ENCODE measurements at regions not wholly inside any gene's neighbourhood (a gene's known extent, or its start where the extent isn't known, plus 50 kb on each side); places are given as distances from the start of the nearest gene placed in this dataset.

DNA sequence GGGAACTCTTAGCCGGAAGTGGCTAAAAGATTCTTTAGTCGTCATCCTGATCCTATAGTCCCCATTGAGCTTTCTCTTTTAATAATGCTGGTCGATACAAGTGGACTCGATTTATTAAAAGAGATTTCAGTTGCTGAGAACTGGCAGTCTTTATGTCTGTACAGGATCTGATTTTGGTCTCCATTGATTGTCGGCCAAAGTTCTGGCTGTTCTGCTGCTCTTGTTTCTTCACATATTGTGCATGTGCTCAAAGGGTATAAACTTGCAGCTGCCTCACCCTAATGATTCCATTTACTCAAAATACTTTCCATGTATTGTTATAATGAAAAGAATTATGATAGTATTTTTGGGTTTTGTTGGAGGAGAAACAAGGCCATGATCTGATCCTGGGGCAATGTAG lies 100.7 kb upstream of the CTTNBP2 start:
- DNase-seq (ENCODE audit: low spot score): no peak

DNA sequence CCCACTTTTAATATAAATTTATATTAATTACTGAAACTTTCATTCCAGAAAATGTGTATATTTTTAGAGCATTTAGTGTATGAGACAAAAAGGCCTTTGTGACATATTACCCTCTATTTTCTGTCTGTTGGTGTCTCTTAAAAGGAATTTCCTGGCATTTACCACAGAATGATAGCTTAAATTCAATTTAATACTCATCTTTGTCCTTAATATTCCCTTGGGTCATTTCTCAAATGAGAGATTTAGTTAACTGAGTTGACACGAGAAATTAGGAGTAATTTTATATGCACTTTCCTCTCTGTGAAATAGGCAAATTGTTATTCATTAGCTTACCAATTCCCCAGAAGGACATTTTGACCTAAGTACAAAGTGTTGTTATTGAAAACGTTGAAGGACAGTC lies 101.7 kb upstream of the CTTNBP2 start:
- DNase-seq (ENCODE audit: low spot score): no peak

DNA sequence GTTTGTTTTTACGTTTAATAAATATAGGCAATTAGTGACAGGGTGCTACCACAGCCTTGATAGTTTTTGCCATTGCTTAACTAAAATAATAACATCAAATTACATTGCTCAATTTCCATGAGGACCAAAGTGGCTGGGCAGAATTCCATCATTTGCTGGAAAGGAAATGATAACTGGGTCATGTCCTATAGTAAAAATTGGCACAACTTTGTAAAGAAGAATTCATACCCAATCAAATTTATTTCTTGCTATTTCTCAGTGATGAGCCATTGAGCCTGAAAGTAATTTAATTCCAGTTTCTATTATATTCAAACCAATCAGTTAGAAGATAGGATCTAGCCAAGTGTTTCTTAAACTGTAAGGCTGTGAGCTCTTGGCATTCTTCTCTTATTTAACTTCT lies 102.2 kb upstream of the CTTNBP2 start:
- DNase-seq (ENCODE audit: low spot score): no peak

DNA sequence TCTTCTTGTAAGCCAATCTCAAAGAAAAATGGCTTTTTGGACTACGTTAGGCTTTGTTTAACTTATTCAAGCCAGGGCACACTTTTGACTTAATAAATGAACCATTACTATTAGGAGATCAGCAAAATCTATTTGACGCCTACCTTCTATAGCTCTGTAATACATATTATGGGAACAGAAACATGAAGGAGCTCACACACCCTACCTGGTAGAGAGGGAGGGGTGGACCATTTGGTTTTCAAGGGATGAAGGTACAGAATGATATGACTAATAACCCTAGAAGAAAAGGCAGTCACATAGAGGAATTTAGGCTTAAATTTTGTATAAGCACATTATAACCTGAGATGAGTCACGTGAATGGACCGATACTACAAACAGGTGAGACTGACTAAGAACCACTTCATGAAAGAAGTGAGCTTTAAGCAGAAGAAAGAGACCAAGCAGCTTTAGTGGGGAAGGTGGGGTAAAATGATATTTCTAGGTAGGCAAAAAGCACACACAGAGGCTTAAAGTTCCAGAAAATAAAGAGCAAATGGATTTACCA lies 106.8 kb upstream of the CTTNBP2 start:
- no peak for DNase-seq (ENCODE audit: low spot score)

DNA sequence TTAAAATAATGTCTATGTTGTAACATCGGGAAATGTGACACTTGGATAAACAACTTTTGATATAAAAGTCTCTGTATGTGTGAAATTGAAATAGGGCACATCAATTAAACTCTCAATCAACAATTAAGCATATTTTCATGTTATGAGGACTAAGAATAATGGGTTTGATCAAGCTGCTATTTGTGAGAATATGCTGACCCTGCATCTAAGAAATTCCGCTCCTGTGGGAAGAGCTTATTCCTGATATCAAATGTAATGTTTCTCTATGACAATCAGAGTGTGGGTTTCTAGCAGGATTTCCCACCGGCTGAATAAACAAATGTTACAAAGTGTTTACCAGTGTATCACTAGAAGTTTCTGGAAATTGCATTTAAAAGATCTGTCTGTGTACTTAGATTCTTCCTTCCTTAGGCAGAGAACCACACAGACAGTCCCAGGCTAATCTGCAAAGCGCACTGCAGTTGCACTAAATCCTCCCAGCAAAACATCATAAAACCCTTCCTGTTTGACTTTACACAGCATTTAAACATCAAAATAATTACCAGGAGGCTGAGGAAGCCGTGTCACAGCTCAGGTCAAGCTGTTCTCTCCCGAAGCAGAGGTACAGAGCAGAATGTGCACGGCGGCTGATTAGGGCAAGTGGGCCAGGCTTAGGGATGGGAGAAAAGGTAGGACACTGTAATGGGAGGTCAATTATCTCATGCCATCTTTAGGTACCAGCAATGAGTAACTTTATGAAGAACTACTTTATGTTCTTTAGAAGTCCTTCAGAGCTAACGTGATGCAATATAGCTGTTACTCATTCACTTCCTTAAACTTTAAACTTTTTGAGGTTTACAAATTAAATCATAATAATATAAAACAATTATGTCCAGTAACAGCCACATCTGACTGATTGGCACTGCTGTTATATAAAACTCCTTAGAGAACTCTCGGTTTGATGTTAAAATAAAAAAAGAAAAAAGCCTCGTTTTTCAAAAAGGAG lies 109.1 kb upstream of the CTTNBP2 start:
- DNase-seq (ENCODE audit: low spot score): no peak

DNA sequence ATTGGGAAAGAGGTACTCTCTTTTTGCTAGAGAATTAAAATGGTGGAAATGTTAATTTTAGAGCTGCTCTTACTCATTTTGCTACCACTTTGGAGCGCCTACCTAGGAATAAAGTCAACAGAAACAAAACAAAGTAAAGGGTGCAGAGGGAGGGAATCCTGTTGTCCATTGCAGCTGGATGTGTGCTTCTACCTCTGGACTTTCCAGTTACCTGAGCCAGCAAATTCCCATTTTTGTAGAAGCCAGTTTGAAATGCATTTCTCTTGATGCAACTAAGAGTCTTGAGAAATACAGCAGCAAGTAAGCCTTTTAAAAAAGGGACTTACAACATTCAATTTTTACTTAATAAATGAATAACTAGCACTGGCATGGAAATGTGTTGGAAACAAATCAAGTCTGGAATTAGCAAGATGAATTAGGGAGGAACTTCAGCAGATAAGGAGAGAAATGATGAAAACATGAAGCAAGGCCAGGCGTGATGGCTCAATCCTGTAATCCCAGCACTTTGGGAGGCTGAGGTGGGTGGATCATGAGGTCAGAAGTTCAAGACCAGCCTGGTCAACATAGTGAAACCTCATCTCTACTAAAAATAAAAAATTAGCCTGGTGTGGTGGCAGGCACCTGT lies 113.5 kb upstream of the CTTNBP2 start:
- DNase-seq (ENCODE audit: low spot score): no peak

DNA sequence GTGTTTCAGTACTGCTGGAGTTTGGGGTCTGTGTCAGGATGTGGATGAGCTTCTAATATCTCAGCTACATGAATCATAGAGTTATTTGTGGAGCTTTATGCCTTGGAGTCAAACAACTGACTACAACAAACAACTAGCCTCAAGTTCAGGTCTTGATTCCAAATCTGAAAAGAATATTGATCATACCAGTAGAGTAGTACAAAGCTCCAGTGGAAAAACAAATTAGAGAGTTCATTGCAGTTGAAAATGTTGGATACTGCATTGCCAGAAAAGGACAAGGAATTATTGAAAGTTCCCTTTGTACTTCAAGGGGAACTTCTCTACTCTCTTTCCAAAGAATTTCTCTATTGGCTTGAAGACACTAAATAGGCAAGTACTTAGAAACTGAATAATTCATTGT lies 117.6 kb upstream of the CTTNBP2 start:
- no peak for DNase-seq (ENCODE audit: low spot score)

DNA sequence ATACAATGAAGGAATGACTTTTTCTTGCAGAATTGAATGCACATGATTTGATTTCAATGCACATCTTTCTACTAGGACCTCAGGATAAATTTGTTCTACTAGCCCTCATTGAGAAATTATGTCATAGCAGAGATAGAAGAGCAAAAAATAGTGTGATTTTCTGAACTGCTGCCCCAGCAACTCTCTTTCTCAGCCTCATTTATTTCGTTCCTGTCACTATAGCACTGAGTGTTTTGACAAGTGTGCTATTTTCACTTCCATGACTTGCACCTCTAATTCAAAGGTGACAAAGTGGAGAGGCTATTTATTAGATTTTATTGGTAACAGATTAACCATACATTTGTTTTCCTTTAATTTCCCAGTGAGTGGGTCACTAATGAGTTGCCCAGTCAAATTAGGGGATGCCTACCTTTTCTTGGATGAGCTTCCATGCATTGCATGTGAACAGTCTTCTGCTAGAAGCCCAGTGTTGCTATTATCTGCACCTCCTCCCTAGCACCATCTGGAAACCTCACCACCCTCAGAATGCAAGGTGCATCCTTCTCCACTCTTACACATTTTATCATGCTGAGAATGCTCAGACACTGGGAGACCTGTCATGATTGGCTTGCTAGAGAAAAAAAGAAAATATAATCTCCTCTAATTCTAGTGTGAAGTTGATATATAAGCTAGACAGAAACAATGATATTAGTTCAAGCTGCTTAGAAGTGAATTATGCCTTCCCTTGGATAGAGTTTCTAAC lies 119.6 kb upstream of the CTTNBP2 start:
- no peak for DNase-seq (ENCODE audit: low spot score)

DNA sequence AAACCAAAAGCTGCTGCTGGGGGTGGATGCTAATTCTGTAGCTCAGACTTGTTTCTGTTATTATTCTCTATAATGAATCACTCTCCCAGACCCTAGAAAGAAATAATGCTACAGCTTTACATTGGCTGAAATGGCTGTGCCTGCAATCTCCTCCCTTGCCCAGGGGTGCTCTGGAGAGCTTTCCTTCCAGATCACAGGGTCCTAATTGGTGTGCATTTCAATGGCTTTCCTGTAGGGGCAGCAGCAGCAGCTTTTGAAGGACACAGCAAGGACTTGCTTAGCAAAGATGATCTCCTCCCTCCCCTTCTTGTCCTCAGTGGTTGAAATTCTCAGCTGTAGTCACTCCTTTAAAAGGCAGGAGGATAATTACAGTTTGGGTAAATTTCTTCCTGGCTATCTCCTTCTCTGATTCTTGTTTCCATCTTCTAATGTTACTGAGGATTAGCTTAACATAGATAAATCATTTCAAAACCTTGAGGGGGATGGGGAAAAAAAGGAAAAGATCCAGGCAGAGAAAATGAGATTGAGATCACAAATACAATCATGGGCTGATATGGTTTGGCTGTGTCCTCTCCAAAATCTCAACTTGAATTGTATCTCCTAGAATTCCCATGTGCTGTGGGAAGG lies 120.2 kb upstream of the CTTNBP2 start:
- peak; percentile 84 for DNase-seq (ENCODE audit: low spot score)

DNA sequence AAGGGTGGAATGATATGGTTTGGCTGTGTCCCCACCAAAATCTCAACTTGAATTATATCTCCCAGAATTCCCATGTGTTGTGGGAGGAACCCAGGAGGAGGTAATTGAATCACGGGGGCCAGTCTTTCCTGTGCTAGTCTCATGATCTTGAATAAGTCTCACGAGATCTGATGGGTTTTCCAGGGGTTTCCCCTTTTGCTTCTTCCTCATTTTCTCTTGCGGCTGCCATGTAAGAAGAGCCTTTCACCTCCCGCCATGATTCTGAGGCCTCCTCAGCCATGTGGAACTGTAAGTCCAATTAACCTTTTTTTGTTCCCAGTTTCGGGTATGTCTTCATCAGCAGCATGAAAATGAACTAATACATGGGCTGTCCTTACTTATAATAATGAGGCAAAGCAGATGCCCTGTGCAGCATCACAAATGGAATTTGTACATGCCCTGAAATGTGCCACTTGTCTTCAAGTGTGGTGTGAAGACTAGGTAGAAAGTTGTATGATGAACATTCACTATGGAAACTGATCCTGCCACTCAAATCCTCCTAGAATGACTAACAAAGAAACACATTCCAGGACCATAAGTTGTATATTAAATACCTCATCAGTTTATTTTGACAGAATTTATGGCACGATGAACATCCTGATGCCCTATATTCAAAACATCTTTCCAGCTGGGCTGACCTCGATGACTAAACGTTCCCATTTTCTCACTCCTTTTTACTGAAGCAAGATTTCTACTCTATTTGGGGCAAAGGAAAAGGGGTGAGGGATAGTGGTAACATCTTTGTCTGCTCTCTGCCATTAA lies 122.8 kb upstream of the CTTNBP2 start:
- no peak for DNase-seq (ENCODE audit: low spot score)

DNA sequence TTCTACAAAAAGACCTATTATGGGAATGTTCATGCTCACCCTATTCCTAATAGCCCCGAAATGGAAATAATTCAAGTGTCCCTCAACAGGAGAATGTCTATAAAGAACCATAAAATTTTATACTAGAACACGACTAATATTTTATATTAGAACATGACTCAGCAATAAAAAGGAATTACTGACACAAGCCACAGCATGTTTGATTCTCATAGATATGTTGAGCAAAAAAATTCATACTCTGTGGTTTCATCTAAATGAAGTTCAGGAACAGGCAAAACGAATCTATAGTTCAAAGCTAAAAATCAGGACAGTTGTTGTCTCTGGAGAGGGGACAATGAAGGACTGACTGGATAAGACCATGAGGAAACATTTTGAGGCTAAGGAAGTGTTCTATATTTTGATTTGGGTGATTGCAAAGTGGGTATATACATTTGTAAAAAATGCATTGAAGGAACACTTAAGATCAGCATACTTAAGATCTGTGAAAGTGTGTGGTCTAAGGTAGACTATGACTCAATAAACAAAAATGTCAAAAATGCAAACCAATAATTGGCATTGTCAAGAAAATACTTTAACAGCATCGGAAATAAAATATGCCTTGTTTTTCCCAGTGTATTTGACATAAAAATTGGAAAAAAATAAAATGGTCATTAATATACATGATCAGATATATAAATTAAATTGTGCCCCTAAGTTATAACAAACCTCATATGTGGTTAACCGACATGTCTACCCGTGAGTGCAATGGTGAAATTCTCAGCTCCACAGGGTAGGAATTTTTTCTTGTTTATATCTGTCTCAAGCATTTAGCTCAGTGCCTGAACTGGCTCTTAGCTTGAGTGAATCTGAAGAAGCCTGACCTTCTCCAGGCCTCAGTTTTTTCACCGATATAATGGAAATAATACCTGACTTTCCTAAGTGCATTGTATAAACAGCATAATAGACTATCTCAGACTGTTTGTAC lies 124.9 kb upstream of the CTTNBP2 start:
- DNase-seq (ENCODE audit: low spot score): no peak

DNA sequence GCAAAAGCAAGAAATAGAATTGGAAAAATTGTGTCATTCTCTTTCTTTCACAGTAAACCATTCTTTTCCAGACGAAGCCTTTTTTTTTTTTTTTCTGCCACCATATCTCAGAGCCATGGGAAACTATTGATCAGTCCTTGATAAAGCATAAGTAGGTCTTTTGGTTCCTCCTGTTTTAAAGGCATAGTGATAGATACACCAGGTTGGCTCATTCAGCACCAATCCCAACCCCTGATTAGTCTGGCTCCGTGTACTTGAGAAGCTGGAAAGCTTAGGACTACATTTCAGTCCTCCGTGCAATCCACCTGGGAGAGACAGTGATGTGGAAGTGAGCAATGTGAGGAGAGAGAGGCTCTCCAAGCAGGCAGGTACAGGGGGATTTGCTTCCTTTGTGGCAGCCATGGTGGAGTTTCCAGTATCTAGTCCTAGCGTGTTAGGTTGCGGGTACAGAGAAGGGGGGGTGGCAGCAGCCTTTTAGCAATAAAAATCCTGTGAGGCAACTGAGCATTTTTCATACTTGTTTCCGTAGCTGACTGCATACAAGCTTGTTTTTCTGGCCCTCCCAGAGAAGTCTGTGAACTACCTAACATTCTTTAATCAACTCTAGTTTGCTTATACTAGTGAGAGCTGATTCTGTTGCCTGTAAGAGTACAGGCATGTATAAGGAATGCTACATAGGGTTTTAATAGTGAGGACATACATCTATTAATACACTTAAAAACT lies 127.4 kb upstream of the CTTNBP2 start:
- no peak for DNase-seq (ENCODE audit: low spot score)

DNA sequence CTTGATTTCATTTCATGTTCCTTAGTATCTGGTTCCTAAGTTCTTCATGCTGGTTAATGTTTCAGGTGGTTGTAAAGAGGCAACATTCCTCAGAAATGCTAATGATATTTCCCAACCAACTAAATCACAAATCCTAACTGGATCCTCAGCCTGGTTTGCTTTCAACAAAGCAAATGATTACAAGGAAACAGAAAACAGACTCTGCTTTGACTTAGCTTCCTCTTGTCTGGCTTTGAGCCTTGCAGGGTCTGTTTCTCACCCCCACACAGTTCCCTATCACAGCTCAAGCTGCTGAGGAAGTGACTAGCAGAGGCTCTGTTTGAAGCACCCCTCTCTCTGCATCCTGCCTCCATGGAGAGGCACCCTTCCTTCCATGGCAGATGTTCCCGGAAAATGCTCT lies 130.2 kb upstream of the CTTNBP2 start:
- DNase-seq (ENCODE audit: low spot score): no peak

DNA sequence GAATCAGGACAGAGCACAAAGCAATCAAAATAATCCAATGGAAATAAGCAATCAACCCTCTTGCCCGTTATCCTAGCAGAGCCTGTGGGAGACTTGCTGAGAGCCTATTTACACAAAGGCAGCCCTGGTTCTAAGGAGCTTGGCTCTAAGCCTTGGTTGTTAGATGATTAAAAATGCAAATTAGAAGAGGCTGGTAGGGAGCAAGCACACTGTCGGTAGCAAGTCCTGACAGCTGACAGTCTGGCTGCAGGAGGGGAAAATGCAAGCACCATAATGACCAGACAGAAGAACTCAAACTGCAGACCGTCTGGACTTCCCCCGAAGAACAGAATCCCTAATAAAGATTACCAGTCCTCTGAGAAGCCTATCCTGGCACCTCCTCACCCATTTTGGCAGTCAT lies 131.8 kb upstream of the CTTNBP2 start:
- DNase-seq (ENCODE audit: low spot score): peak; percentile 13

DNA sequence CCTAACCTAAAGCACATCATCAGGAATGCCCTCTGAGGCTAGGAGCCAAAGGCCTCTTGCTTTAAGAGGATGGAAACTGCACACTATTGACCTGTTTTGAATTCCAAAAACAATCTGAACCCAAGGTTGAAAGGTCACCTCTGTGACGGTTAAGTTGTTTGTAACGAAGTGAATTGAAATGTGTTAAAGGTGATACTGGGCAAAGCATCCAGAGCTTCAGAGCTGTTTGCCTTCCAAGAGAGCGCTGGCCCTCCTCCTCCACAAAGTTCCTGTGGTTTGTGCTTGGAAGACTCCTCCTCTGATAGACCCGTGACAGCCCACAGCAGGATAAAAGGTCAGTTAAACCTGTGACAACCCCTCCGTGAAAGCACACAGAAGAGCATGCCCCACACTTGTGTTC lies 133.7 kb upstream of the CTTNBP2 start:
- no peak for DNase-seq (ENCODE audit: low spot score)

DNA sequence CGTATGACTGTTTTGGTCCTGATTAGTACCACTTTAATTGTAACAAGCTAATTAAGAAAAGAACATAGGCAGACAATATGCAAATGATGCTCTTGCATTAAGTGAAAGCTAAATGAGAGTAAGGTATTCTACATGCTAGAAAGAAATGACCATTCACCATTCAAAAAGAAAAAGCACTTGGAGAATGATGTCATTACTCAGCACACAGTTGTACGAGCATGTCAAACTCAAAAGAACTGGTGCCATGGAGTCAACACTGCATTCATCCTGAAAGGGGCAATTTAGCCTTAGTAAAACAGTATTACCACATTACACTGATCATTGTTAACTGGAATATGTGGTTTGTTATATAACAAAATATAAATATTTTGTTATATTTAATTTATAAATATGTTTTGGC lies 136.2 kb upstream of the CTTNBP2 start:
- no peak for DNase-seq (ENCODE audit: low spot score)

DNA sequence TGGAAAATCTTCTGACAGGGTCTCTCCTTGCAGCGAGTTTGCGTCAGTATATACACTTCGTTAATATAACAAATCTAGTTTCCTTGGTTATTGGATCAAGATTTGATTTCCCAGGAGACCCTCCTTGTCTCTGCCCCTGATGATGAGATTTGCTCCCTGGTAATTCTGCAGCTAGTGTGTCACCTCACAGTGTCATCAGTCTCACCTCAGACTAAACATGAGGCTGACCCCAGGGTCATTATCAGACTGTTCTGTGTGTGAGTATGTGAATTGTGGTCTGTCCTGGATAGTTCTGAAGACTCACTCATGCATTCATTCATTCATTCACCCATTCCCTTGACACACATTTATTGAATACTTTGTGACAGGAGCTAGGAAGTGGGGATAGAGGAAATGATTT lies 138.4 kb upstream of the CTTNBP2 start:
- no peak for DNase-seq (ENCODE audit: low spot score)

DNA sequence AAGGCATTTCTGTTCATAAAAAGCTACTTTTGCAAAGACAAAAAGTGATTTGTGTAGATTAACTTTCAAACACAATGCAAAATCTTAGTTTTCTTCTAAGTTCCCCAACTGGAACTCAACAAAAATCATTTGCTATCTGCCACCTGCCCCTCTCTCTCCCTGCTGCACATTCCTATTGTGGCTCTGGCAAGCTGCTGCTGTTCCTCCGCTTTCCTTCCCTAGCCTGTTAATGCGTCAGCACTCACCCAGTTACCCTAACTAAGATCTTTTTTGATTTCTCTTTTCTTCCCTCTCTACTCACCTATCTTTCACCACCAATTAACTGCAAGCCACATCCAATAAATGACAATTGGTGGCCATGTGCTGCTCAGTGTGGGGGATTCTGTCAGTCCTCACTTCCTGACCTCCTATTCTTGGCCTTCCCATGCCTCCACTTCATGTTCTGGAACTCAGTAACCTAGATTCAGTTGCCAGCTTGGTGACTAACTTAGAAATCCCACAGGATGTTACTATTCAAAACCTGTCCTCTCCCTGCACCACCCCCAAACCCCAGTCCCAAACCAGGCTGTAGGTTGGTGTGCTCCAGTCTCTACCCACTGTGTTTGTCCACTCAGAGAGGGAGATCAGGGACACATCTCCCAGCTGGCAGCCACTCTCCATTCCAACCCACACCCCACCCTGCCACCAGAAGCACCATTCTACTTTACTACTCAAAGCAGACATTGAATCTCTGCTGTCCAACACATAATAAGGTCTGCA lies 140.2 kb upstream of the CTTNBP2 start:
- DNase-seq (ENCODE audit: low spot score): no peak

DNA sequence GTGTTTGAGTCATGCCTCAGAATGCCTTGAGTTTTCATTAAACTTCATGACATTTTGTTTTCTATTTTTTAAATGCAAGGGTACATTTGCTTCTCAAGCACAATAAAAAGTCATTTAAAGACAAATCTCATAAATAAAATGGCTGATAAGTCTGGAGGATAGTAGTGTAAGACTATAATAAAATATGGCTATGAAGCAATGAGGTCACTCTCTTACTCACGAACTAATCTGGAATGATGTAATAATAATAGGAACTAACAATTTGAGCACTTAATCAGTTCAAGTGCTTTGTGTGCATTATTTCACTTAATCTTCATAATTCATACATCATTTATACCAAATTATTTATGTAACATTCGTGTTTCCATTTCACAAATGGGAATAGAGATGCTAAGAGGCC lies 149.3 kb upstream of the CTTNBP2 start:
- no peak for DNase-seq (ENCODE audit: low spot score)

Measured in iPS-NIHi11 (cell line).